ENCODE measurements at regions not wholly inside any gene's neighbourhood (a gene's known extent, or its start where the extent isn't known, plus 50 kb on each side); places are given as distances from the start of the nearest gene placed in this dataset.

- Histone ChIP-seq H2AFZ (ENCODE audit: low read depth, low read length, poor library complexity, severe bottlenecking) (no peak overlapping the region), H3K4me2 (ENCODE audit: low read length) (no peak overlapping the region), H3K9ac (ENCODE audit: low read length) (no peak overlapping the region), H4K20me1 (ENCODE audit: insufficient read depth) (no peaks in the 10 kb centered on the region), H3K27me3 (ENCODE audit: insufficient read depth, low read length) (no peaks in the 10 kb centered on the region), H3K9me2 (ENCODE audit: insufficient read depth) (no peaks in the 10 kb centered on the region), H3K4me3 (replicated peaks in 1 of 2; ENCODE audit: low read depth in 1 of 2, low read length in 2 of 2) (no peak overlapping the region), H3K9me3 (ENCODE audit: control insufficient read depth in 1 of 2, insufficient read depth in 1 of 2, low read depth in 1 of 2, low read length in 2 of 2) (peaks cover 4% of the 10 kb centered on the region in 2 experiments; a peak in 2 of 4 replicates), H3K36me3 (ENCODE audit: control insufficient read depth in 1 of 2, insufficient read depth in 2 of 2, low read length in 2 of 2) (no peaks in the 10 kb centered on the region), H3K27ac (ENCODE audit: low read depth, low read length) (no peak overlapping the region), H3K79me2 (ENCODE audit: insufficient read depth, low read length) (no peaks in the 10 kb centered on the region), H3K4me1 (ENCODE audit: control insufficient read depth in 1 of 2, insufficient read depth in 2 of 2, low read length in 2 of 2) (no peaks in the 10 kb centered on the region)
- BruUV-seq (replicated peaks) = no TSS peak
- TF ChIP-seq ELF1 (IDR thresholded peaks at IDR 0.05; ENCODE audit: borderline replicate concordance, low read depth) (no peak), ZNF274 (IDR thresholded peaks at IDR 0.05; ENCODE audit: low read depth, low read length) (no peak), ZBTB33 (IDR thresholded peaks at IDR 0.05; ENCODE audit: extremely low read depth, insufficient replicate concordance, low read length) (no peak), REST (IDR thresholded peaks at IDR 0.05; ENCODE audit: low read depth) (no peak), CBX3 (IDR thresholded peaks at IDR 0.05; ENCODE audit: low read depth) (no peak), EZH2 (IDR thresholded peaks at IDR 0.05) (no peak), EZH2phosphoT487 (IDR thresholded peaks at IDR 0.05; ENCODE audit: borderline replicate concordance) (no peak), ZFX (IDR thresholded peaks at IDR 0.05) (no peak), YY1 (IDR thresholded peaks at IDR 0.05; ENCODE audit: extremely low read depth, insufficient replicate concordance, low read depth, low read length) (no peak), POLR2A (IDR thresholded peaks at IDR 0.05; ENCODE audit: borderline replicate concordance, extremely low read depth, insufficient read depth, insufficient read length) (no peak), FOSL1 (IDR thresholded peaks at IDR 0.05; ENCODE audit: low read depth) (no peak), CEBPB (IDR thresholded peaks at IDR 0.05; ENCODE audit: low read depth) (no peak), SP1 (IDR thresholded peaks at IDR 0.05; ENCODE audit: low read depth) (no peak), MAX (IDR thresholded peaks at IDR 0.05) (no peak), ATF3 (IDR thresholded peaks at IDR 0.05) (no peak), SRF (IDR thresholded peaks at IDR 0.05; ENCODE audit: low read depth) (no peak), SIN3A (IDR thresholded peaks at IDR 0.05; ENCODE audit: low read depth) (no peak), POLR2AphosphoS5 (IDR thresholded peaks at IDR 0.05; ENCODE audit: low read depth, low read length) (no peak), EGR1 (IDR thresholded peaks at IDR 0.05; ENCODE audit: low read depth) (no peak)
- RAD21 ChIA-PET (ENCODE audit: low non-redundant PET in 1 of 2, low total read pairs in 2 of 2, uncharacterized antibody in 2 of 2, unreplicated experiment in 2 of 2) = no interaction called here
- CTCF ChIA-PET = no interaction called here
- intact Hi-C loops (cut with micrococcal nuclease) = no loop called here
- DNase-seq (ENCODE audit: low read depth, low spot score) (no peak), ATAC-seq (no peak)
- POLR2A ChIA-PET = no interaction called here
Measured at GRCh38 chr2:180227461-180227860, 220.4 kb upstream of the CWC22 start.
